GM13976 (cell line): ENCODE measurements at regions not wholly inside any gene's neighbourhood (a gene's known extent, or its start where the extent isn't known, plus 50 kb on each side); places are given as distances from the start of the nearest gene placed in this dataset.

Experiments used
- DNase-seq: peaks from one replicate; pipeline ENCODE4 v3.0.0; 2012; ENCODE audit warnings: low spot score
- CTCF ChIP-seq: IDR thresholded peaks from 2 replicates; pipeline ENCODE4 v1.5.1; 2012; ENCODE audit warnings: borderline replicate concordance, mild to moderate bottlenecking; ENCODE audit not compliant: insufficient read depth; ENCODE audit errors: extremely low read depth, missing control alignments, control extremely low read depth
- in situ Hi-C: fragments of 300-500 bp; cut with MboI; formaldehyde crosslinking; loops from one replicate; pipeline ENCODE4 v1.12.0; 2022; ENCODE audit warnings: low sequenced_read_pairs, mixed read lengths, inconsistent platforms; ENCODE audit not compliant: unreplicated experiment

- TF ChIP-seq CTCF, result no peak
- DNase-seq, result no peak
- in situ Hi-C loops, result no loop called here
These were observed 94.6 kb upstream of the IQSEC1 start for GRCh38 chr3:13167829-13168228.

- no peak for DNase-seq
- TF ChIP-seq CTCF, result no peak
- in situ Hi-C loops, result no loop called here
These were observed 94.0 kb upstream of the IQSEC1 start for GRCh38 chr3:13167064-13167743.

GRCh38 chr3:13166243-13167063 lies 93.2 kb upstream of the IQSEC1 start:
- in situ Hi-C loops, result no loop called here
- DNase-seq, result no peak
- TF ChIP-seq CTCF, result no peak

GRCh38 chr3:13165576-13165975 lies 92.3 kb upstream of the IQSEC1 start:
- TF ChIP-seq CTCF, result no peak
- in situ Hi-C loops, result no loop called here
- no peak for DNase-seq

- no peak for DNase-seq
- in situ Hi-C loops, result no loop called here
- no peak for TF ChIP-seq CTCF
These were observed 91.8 kb upstream of the IQSEC1 start for GRCh38 chr3:13164893-13165492.

- in situ Hi-C loops, result no loop called here
- DNase-seq, result no peak
- no peak for TF ChIP-seq CTCF
These were observed 90.7 kb upstream of the IQSEC1 start for GRCh38 chr3:13163848-13164382.
